Hepatocyte (in vitro differentiated cells): ENCODE measurements at regions not wholly inside any gene's neighbourhood (a gene's known extent, or its start where the extent isn't known, plus 50 kb on each side); places are given as distances from the start of the nearest gene placed in this dataset.
"Not testable (repeated sequence)": the region's sequence is repeated elsewhere in the genome, so short reads cannot be mapped to it uniquely, and the experiment has no call there.

ENCODE experiments used
- DNase-seq: peaks from one replicate; pipeline ENCODE4 v3.0.0-alpha.2; 2016; ENCODE audit warnings: low spot score
- H2AFZ ChIP-seq: fragments of 200-600 bp; sonication (generic); 2 replicates; pipeline ENCODE4 v1.6.0; 2016; ENCODE audit warnings: antibody characterized with exemption, mild to moderate bottlenecking
- H3K27ac ChIP-seq: fragments of 200-600 bp; sonication (generic); 2 replicates; pipeline ENCODE4 v1.5.1; 2016; ENCODE audit warnings: mild to moderate bottlenecking
- H3K27me3 ChIP-seq: fragments of 200-600 bp; sonication (generic); 2 replicates; pipeline ENCODE4 v1.6.1; 2016
- H3K36me3 ChIP-seq: fragments of 200-600 bp; sonication (generic); replicated peaks from 2 replicates; pipeline ENCODE4 v1.5.1; 2016; ENCODE audit warnings: low read depth; ENCODE audit not compliant: insufficient read depth
- H3K4me1 ChIP-seq: fragments of 200-600 bp; sonication (generic); 2 replicates; pipeline ENCODE4 v1.5.1; 2016; ENCODE audit warnings: mild to moderate bottlenecking, moderate library complexity; ENCODE audit not compliant: insufficient read depth
- H3K4me2 ChIP-seq: fragments of 200-600 bp; sonication (generic); 2 replicates; pipeline ENCODE4 v1.6.0; 2016
- H3K4me3 ChIP-seq: fragments of 200-600 bp; sonication (generic); 2 replicates; pipeline ENCODE4 v1.5.1; 2016; ENCODE audit warnings: mild to moderate bottlenecking
- H3K79me2 ChIP-seq: fragments of 200-600 bp; sonication (generic); 2 replicates; pipeline ENCODE4 v1.6.0; 2017; ENCODE audit warnings: mild to moderate bottlenecking
- H3K9me2 ChIP-seq: fragments of 200-600 bp; sonication (generic); replicated peaks from 2 replicates; pipeline ENCODE4 v1.6.0; 2017; ENCODE audit warnings: mild to moderate bottlenecking; ENCODE audit not compliant: insufficient read depth
- H3K9me3 ChIP-seq: fragments of 200-600 bp; sonication (generic); 2 replicates; pipeline ENCODE4 v1.5.1; 2016; ENCODE audit warnings: low read depth, mild to moderate bottlenecking
- H4K20me1 ChIP-seq: fragments of 200-600 bp; sonication (generic); 2 replicates; pipeline ENCODE4 v1.6.0; 2016; ENCODE audit warnings: mild to moderate bottlenecking; ENCODE audit not compliant: insufficient read depth, poor library complexity, severe bottlenecking
- EZH2 ChIP-seq: fragments of 200-600 bp; sonication (generic); IDR thresholded peaks from 2 replicates; pipeline ENCODE4 v1.6.1; 2016; ENCODE audit warnings: antibody characterized with exemption, mild to moderate bottlenecking, borderline replicate concordance
- EZH2phosphoT487 ChIP-seq: fragments of 200-600 bp; sonication (generic); IDR thresholded peaks from one replicate; pipeline ENCODE4 v1.6.1; 2018; ENCODE audit warnings: antibody characterized with exemption, mild to moderate bottlenecking, low read depth, moderate library complexity; ENCODE audit not compliant: unreplicated experiment, severe bottlenecking
- WGBS: methylation state at CpG from one replicate; pipeline ENCODE4 v1.1.6; 2016; ENCODE audit warnings: low lambda C conversion rate; ENCODE audit errors: missing lambda C conversion rate; 5-methylcytosine and 5-hydroxymethylcytosine counted together
- TF ChIP-seq, protein P1 (sequence below): fragments of 200-600 bp; sonication (generic); IDR thresholded peaks from 2 replicates; pipeline ENCODE4 v1.5.1; 2016; ENCODE audit warnings: antibody characterized with exemption, mild to moderate bottlenecking; ENCODE audit not compliant: poor library complexity

DNA sequence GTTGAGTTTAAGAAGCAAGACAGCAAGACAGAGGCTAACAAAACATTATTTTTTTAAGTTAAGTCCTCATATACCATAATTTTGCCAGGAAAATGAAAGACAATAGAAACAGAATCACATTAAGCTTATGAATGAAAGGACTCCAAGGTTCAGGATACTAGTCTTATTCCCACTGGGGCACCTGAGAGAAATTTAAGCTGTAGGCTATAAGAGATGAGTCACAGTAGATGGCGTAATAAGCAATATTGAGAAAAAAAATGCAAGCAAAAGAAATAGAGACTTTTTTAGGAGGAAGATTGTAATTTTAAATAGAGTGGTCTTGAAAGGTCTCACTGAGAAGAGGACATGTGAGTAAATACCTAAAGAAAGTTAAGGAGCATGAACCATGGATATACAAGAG is 57.1 kb upstream of the KIF2B start:
- no peak overlapping the region for H3K27ac ChIP-seq
- TF ChIP-seq, protein P1, sequence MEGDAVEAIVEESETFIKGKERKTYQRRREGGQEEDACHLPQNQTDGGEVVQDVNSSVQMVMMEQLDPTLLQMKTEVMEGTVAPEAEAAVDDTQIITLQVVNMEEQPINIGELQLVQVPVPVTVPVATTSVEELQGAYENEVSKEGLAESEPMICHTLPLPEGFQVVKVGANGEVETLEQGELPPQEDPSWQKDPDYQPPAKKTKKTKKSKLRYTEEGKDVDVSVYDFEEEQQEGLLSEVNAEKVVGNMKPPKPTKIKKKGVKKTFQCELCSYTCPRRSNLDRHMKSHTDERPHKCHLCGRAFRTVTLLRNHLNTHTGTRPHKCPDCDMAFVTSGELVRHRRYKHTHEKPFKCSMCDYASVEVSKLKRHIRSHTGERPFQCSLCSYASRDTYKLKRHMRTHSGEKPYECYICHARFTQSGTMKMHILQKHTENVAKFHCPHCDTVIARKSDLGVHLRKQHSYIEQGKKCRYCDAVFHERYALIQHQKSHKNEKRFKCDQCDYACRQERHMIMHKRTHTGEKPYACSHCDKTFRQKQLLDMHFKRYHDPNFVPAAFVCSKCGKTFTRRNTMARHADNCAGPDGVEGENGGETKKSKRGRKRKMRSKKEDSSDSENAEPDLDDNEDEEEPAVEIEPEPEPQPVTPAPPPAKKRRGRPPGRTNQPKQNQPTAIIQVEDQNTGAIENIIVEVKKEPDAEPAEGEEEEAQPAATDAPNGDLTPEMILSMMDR: no peak
- no peak for TF ChIP-seq EZH2phosphoT487
- no peak for TF ChIP-seq EZH2
- H4K20me1 ChIP-seq: no peaks in the 10 kb centered on the region
- WGBS: 97% methylated on average over 1 of the region's 1 CpG
- H3K4me3 ChIP-seq: no peak overlapping the region
- no peaks in the 10 kb centered on the region for H3K9me2 ChIP-seq
- no peaks in the 10 kb centered on the region for H3K79me2 ChIP-seq
- no peaks in the 10 kb centered on the region for H3K9me3 ChIP-seq
- H3K4me2 ChIP-seq: no peak overlapping the region
- H3K36me3 ChIP-seq: no peaks in the 10 kb centered on the region
- H3K27me3 ChIP-seq: no peaks in the 10 kb centered on the region
- no peaks in the 10 kb centered on the region for H3K4me1 ChIP-seq
- no peak overlapping the region for H2AFZ ChIP-seq
- DNase-seq: no peak

- Histone ChIP-seq H3K27me3 (no peaks in the 10 kb centered on the region), H4K20me1 (no peaks in the 10 kb centered on the region), H3K4me1 (no peaks in the 10 kb centered on the region), H3K79me2 (no peaks in the 10 kb centered on the region), H3K27ac (no peak overlapping the region), H3K9me2 (no peaks in the 10 kb centered on the region), H2AFZ (no peak overlapping the region), H3K4me3 (no peak overlapping the region), H3K36me3 (no peaks in the 10 kb centered on the region), H3K9me3 (no peaks in the 10 kb centered on the region), H3K4me2 (no peak overlapping the region)
- DNase-seq: no peak
- no peak for TF ChIP-seq EZH2phosphoT487
- TF ChIP-seq, protein P1: no peak
- no peak for TF ChIP-seq EZH2
- WGBS: 90% methylated on average over 2 of the region's 2 CpGs
Observed at GRCh38 chr17:53765129-53765528, 57.6 kb upstream of the KIF2B start.

DNA sequence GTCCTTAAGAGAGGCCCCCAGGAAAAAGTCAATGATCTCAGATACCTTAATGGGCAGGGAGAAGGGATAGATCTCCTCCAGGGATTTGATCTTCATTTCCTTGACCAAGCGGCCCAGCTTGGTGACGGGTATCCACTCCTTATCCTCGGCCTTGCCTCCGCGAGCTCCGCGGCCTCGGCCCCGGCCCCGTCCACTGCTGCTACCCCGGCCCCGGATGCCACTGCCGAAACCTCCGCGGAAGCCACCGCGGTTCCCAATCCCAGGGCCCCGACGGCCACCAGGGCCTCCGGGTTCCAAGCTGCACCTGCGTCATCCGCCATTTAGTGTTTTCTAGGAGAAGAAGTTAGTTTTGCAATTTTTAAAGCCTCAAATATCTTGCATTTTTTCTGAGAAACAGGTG is 65.2 kb upstream of the KIF2B start:
- DNase-seq: no peak
- H3K27ac ChIP-seq: no peak overlapping the region
- no peak overlapping the region for H3K4me3 ChIP-seq
- H3K4me2 ChIP-seq: no peak overlapping the region
- H3K79me2 ChIP-seq: no peaks in the 10 kb centered on the region
- TF ChIP-seq EZH2 (no peak), EZH2phosphoT487 (no peak)
- TF ChIP-seq, protein P1: no peak
- H3K4me1 ChIP-seq: no peaks in the 10 kb centered on the region
- H3K9me2 ChIP-seq: no peaks in the 10 kb centered on the region
- no peaks in the 10 kb centered on the region for H3K9me3 ChIP-seq
- no peaks in the 10 kb centered on the region for H4K20me1 ChIP-seq
- no peak overlapping the region for H2AFZ ChIP-seq
- H3K36me3 ChIP-seq: no peaks in the 10 kb centered on the region
- no peaks in the 10 kb centered on the region for H3K27me3 ChIP-seq
- 96% methylated on average over 22 of the region's 22 CpGs for whole genome bisulfite sequencing

DNA sequence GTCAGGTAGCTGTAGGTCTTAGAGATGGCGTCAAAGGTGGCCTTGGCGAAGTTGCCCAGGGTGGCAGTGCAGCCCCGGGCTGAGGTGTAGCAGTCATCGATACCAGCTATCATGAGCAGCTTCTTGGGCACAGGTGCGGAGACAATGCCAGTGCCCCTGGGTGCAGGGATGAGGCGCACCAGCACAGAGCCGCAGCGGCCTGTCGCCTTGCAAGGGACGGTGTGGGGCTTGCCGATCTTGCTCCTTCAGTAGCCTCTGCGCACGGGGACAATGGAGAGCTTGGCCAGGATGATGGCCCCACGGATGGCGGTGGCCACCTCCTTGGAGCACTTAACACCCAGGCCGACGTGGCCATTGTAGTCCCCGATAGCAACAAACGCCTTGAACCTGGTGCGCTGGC is 65.6 kb upstream of the KIF2B start:
- not testable (repeated sequence) for H3K79me2 ChIP-seq, H3K4me3 ChIP-seq, H4K20me1 ChIP-seq, H3K4me1 ChIP-seq, H3K27me3 ChIP-seq, H3K27ac ChIP-seq, H3K4me2 ChIP-seq, DNase-seq, H3K9me3 ChIP-seq, H3K36me3 ChIP-seq, H2AFZ ChIP-seq, H3K9me2 ChIP-seq
- 94% methylated on average over 20 of the region's 20 CpGs for WGBS
